NCI-H460 (cell line): ENCODE measurements at regions not wholly inside any gene's neighbourhood (a gene's known extent, or its start where the extent isn't known, plus 50 kb on each side); places are given as distances from the start of the nearest gene placed in this dataset.

Source experiments
- DNase-seq: peaks from one replicate; pipeline ENCODE4 v3.0.0-alpha.2; 2016; ENCODE audit warnings: low read depth; ENCODE audit errors: extremely low read depth

DNA sequence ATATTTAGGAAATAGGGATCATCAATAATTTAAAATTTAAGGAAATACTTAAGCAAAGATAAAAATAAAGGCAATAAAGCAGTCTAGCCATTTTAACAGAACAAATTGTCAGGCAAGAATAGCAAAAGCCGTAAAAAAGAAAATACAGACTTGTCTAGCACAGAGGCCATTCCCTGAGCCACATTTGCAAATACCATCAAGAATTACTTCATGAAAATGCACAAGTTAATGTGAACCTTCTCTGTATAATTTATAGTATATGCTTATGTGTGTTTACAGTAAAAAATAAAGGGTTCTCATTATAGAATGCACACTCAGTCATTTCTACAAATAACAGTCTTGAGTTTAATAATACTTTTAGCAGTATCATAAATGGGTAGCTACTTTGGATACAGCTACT lies 505.9 kb upstream of the CPEB2 start:
- no peak for DNase-seq

DNA sequence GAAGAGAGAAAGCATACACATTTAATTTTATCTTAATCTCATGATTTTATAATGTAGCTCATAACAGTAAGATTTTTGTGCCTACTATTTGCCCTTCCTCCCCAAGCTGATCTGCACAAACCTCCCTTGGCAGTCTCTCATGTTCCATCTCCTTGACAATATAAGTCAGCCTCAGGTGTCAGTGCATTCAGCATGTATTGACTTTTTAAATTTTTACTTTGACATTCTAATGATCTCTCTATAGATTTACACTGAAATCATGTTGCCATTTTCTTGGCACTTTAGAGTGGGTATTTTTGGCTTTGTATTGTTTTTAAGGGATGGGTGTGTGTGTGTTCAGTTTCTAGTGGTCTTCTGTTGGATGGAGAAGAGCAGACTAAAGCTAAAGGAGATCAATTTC lies 505.3 kb upstream of the CPEB2 start:
- no peak for DNase-seq

DNA sequence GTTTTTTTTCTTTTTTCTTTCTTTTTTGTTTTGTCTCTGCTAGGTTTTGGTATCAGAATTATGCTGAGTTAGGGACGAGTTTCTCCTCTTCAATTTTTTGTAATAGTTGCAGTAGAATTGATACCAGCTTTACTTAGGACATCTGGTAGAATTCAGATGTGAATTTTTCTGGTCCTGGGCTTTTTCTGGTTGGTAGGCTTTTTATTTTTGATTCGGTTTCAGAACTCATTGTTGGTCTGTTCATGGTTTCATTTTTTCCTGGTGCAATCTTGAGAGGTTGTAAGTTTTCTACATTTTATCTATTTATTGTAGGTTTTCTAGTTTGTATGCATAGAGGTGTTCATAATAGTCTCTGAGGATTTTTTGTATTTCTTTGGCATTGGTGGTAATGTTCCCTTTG lies 498.1 kb upstream of the CPEB2 start:
- DNase-seq = no peak

DNA sequence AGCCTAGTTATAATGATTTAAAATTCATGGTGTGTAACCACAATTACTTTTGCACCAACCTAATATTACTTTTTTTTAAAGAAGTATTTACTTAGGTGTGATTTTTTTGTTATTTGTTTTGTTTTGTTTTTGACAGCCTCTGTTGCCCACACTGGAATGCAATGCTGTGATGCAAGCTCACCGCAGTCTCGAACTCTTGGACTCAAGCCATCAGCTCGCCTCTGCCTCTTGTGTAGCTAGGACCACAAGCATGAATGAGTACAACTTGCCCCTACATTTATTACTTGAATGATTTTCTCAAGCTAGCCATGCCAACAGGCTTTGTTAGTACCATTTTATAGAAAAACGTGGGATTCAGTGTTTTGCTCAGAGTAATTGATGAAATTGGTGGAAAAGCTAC lies 488.8 kb upstream of the CPEB2 start:
- no peak for DNase-seq

DNA sequence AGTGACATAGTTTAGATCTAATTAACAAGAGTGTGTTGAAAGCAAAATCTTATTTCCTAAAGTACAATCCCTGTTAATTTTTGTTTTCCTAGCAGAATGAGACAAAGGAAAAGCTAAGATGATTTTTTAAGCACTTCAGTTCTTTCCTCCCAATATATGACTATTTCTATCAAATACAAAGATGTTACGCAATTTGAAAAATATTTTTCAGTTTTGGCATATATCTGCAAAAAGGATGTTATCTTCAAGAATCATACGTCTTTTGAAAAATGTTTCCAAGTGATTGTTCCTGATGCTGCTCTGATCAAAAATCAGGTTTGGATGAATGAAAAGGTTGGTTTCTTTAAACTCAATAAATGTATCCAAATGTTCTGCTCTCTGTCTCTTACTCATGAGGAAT lies 486.7 kb upstream of the CPEB2 start:
- no peak for DNase-seq

DNA sequence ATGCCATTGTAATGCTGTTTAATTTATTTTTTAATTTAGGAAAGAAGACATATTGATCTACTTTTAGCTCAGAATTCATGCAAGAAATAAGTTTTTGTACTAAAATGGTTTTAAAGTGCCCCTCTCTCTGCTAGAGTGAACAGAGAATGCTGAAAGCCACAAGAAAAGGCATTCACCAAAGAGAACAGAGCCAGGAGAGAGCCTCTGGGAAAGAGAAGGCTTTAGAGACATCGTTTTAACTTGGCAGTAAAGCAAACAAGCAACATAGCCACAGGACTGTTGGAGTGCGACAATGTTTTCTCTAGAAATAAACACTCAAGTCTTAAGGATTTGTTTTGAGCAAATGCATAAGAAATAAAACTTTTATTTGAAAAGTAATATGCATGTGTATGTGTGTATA lies 484.1 kb upstream of the CPEB2 start:
- DNase-seq = no peak

DNA sequence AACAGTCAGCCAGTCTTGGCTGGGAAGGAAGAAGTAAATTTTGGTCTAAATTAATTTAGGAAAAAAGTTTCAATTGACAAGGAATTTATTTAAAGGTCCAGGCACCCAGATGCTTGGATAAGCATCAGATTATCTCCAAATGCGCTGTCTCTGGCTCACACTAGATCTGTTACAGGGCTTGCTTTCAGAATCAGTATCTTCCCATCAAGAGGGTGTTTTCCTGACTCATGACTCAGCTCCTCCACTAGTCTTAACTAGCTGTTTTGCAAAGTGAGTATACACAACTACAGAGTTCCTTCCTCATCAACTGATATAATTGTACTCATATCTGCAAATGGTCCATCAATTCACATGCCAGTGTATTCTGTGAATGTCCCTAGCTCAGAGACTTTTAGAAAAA lies 482.1 kb upstream of the CPEB2 start:
- no peak for DNase-seq

DNA sequence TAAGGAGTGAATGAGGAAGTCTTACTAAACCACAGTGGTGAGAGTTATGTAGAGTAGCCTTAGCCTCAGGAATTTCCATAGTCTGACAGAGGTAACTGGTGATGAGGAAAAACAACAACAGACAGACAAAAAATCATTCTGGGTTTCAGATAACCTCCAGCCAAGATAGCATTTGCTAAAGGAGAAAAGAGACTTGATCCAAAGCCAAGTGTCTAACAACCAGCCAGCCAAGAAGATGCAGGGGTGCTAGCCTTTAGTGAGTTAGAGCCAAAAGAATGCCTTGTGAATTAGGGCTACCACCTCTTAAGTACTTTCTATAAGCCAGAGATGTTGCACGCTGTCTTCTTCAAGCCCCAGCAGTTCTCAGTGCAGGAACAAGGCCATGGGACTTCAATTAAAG lies 478.0 kb upstream of the CPEB2 start:
- DNase-seq = no peak

DNA sequence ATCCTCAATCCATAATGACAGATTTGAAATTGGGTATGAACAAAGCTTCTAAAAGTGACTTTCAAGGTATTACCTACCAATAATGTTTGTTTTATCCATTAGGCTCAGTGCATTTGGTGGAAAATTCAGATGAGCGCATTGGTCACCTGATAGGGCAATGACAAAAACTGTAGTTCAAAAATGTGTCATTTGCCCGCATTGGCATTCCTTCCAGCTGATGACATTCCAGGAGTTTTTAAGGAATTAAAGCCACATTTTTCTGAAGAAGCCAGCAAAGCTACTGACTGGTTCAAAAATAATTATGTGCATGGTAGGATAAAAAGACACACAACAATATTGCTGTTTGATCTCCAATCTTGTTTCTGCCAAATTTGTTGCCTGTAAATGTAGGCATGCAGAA lies 473.4 kb upstream of the CPEB2 start:
- DNase-seq = no peak

DNA sequence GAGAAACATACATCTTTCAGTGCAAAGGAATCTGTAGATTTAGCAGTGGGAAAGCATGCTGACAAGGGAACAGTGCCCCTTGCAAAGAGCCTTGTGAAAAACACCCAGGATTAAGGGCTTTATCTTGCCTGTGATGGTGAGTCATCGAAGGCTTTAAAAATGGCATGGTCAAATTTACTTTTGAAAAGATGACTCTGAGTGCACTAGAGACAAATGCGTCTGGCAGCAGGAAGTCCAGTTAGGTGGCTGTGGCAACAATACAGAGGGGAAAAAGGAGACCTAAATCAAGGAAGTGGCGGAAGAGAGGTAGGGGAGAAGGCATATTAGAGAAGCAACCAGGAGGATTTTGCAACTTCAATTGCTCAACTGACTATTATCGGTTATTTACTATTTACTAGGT lies 472.6 kb upstream of the CPEB2 start:
- DNase-seq = no peak

DNA sequence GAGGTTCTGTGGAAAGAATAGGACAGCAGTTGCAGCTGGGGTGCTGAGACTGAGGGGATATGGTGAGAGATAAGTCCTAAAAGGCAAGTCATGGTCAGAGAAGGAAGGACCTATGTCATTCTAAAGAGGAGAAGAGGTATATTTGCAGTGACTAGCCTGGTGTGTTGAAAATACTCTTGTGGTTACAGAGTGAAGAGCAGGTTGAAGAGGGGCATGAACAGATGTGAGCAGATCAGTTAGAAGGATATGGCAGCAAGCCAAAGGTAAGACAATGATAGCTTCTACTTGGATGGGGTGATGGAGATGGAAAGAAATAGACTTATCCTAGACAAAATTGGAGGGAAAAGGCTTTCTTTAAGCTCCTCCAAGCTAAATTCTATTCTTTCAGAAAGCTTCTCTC lies 469.8 kb upstream of the CPEB2 start:
- no peak for DNase-seq

DNA sequence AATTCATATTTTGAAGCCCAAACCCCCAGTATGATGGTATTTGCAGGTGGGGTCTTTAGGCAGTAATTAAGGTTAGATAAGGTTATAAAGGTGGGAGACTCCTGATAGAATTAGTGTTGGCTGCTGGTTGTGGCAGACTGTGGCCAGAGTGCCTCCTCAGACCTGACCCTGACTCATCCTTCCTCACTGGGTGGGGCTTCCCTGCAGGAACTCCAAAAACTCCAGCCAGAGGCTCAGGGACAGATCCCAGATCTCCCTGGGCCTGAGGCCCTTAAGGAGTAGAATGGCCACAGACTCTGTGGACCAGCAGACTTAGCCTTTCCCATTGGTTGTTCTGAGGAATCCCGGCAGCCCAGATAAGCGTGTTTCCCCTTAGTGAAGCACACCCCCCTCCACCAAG lies 463.0 kb upstream of the CPEB2 start:
- DNase-seq = no peak

DNA sequence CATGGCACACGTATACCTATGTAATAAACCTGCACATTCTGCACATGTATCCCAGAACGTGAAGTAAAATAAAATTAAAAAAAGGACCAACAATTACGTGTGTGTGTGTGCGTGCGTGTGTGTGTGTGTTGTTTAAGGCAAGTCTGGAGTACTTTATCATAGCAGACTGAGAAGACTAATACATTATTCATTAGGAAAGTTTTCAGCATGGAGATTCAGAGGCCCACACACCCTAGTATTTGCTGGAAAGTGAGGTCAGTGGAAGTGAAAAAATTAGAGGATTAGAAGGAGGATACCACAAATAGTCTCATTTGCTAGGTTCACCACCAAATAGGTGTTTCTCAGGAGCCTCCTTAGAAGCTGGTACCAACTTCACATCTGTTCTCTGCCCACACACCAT lies 457.1 kb upstream of the CPEB2 start:
- DNase-seq = no peak

DNA sequence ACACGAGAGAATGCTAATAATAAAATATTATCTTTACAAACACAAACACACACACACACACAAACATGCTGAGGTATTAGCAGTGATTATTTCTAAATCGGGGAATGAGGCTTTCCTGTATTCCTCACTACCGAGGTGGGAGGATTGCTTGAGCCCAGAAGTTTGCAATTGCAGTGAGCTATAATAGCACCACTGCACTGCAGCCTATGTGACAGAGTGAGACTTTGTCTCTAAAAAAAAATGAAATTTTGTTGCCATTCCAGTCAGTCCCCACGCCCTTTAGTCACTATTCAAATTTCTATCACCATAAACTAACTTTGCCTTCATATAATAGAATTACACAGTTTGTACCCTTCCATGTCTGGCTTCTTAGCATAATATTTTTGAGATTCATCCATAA lies 456.5 kb upstream of the CPEB2 start:
- DNase-seq = no peak

DNA sequence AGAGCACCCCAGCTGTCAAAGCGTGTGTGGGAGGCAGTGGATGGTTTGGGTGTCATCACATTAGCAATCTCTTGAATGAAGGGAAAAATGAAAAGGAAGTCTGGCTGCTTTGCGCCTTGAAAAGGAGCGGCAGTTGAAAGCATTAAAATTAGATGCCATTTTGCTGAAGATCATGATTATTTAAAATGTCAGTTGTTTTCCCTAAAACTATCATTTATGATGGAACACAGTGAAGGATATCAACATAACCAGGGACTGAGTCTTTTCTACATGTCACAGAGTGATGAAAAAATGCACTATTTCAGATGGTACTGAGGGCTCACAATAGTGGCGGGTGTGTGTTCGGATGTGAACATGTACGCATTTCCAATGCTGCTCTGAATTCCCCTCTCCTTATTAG lies 450.2 kb upstream of the CPEB2 start:
- DNase-seq = no peak

DNA sequence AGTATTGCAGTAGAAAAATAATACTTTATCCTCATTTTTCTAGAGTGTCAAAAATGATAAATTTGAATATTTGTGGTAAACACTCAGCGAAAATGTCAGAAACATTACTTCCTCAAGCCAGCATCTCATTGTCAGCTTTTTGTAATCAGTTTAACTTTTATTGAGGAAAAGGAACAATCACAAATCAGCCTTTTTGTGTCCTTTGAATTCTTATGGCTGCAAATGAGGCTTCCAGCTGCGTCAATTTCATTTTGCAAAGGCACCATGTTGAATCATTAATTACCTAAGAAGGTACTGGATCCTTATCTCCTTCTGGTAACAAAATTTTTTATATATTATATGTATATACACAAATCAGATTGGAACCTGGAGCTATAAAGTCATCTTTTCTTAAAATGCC lies 442.6 kb upstream of the CPEB2 start:
- DNase-seq = no peak

DNA sequence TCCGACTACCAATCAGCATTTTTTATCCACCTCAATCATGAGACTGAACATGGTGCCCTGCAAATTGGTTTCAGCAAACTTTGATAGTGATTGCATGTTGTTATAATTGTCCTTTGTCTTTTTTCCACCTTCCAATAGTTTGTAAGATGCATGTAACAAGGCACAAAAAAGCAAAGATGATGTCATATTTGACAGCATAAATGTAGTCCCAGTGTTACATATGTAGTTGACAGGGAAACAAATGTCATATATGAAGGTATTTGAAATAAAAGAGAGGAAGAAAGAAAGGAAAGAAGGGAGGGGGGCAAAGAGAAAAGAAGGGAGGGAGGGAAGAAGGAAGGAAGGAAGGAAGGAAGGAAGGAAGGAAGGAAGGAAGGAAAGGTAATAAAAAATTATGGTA lies 441.7 kb upstream of the CPEB2 start:
- no peak for DNase-seq

DNA sequence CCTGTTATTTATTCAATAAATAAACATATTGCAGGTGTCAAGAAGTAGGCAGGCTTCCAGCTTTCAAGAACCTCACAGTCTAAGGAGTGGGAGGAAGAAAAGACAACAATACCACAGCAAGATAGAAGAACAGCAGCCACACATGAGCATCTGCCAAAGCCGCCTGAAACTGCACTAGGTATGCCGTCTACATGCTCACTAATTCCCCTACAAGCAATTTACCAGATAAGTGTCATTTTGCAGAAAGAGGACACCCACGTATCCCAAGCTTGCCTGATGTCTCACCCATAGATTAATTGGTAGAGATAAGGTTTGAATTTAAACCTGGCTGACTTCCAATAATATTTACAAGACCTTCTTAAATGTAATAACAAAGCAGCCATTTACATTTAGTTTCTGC lies 439.4 kb upstream of the CPEB2 start:
- DNase-seq = no peak

DNA sequence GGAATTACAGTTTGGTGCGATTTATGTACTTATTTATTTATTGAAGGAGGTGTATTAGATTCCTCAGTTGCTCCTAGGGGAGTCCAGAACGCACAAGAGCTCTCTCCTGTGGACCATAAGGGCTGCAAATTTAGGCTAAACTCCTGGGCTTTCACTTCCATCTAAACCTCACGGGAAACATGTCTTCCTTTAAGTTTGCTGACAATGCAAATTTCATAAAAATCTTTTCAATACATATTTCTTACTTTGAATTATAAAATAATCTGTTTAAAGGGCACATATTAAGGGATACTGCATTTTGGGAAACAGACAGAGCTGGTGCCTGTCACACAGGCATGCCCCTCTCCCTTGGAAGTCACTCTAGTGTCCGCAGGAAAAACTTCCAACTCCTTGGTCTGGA lies 438.0 kb upstream of the CPEB2 start:
- DNase-seq = no peak

DNA sequence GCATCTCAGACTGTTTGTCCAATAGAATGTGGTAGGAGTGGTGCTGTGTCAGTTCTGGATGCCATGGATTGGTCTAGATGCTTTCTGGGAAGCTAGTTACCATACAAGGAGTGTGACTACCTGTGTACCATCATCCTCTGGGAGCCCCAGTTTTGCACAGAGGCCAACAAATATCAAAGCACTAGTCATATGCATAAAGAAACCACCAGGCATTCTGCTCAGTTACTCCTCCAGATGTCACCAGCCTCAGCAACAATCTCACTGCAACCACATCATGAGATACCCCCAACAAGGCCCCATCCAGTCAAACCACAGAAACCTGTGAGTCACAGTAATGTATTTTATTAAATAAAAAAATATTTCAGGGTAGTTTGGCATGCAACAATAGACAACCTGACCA lies 435.8 kb upstream of the CPEB2 start:
- DNase-seq = no peak

DNA sequence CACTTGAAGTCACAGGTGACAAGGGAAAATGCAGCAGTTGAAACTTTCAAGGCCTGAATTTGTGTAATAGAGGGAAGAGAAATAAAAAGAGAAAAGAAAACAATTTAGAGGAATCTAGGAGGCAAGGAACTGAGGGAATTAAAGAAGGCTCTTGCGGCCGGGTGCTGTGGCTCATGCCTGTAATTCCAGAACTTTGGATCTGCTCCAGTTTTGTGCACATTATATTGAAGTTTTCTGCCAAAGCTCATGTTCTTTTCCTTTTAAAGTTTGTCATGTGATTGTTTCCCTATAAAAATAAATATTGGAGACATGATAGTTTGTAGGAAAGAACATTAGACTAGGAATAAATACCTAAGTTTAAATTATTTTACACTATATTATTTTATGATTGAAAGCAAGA lies 433.9 kb upstream of the CPEB2 start:
- DNase-seq = no peak

DNA sequence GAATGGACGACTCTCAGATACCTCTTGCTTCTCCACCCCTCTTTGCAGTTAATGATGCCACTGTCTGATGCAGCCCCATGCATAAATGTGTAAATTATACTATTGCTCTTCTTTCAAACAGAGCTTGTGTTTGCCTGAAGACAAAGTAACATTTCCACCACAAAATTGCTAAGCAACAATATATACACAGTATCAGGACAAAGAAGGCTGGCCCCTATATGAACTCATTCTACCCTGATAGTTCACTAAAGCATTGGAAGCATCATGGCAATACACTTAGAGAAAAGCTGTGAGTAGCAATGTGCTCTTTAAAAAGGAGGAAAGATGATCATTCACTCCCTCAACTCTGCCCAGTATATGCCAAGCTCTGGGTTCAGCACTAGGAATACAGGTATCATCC lies 427.0 kb upstream of the CPEB2 start:
- no peak for DNase-seq

DNA sequence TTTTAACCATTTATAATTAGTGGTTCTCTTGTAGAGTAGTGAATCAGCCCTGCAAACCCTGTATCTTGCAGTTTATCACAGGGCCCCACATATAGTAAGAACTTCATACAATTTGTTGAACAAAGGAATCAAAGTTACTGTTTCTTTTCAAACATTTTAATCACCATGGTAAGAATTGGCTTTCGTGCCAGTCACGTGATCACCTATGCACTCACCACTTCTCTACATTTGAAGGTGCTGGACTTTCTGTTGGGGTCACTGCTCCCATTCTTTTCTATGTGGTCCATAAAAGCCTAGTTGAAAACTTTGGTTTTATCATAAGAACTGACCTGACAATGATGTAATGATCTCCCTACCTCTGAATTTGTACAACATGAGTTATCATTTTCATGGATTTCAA lies 426.4 kb upstream of the CPEB2 start:
- DNase-seq = no peak

DNA sequence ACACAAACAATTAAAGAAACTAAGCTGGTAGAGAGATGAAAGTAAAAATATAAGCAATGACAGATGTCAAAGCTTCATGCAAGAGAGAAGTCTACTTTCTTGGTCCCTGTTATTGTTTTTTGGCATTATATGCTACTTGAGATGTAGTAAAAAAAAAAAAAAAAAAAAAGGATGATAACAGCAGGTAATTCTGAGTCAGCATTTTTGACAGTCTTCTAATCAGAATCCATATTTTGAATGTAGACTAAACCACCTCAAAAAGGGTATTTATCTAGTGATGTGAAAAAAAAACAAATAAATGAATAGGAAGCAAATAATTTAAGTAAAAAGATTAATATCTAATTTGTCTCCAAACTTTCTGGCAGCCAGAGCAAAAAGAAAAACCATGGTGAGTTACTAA lies 422.2 kb upstream of the CPEB2 start:
- no peak for DNase-seq
